ENCODE measurements at regions not wholly inside any gene's neighbourhood (a gene's known extent, or its start where the extent isn't known, plus 50 kb on each side); places are given as distances from the start of the nearest gene placed in this dataset.

GRCh38 chr16:72444696-72445095 lies 272.7 kb upstream of the PMFBP1 start:
- H3K4me1 ChIP-seq (ENCODE audit: control insufficient read depth, insufficient read depth, low read length), result no peaks in the 10 kb centered on the region
- H3K4me3 ChIP-seq (ENCODE audit: insufficient read depth, low read depth, low read length), result no peak overlapping the region
- H3K9me3 ChIP-seq (ENCODE audit: control insufficient read depth, low read length), result no peaks in the 10 kb centered on the region
- no peaks in the 10 kb centered on the region for H3K27me3 ChIP-seq (ENCODE audit: control insufficient read depth, insufficient read depth, low read length, poor library complexity, severe bottlenecking)
- H3K27ac ChIP-seq (ENCODE audit: insufficient read depth, low read depth, low read length, poor library complexity, severe bottlenecking), result no peak overlapping the region
- H3K36me3 ChIP-seq (ENCODE audit: control insufficient read depth, insufficient read depth, low read length), result no peaks in the 10 kb centered on the region
- 73 to 100% methylated on average over 1 of the region's 1 CpG for WGBS, 2 experiments

- H3K27me3 ChIP-seq (ENCODE audit: control insufficient read depth, insufficient read depth, low read length, poor library complexity, severe bottlenecking), result no peaks in the 10 kb centered on the region
- 86 to 94% methylated on average over 1 of the region's 1 CpG for WGBS, 2 experiments
- no peaks in the 10 kb centered on the region for H3K9me3 ChIP-seq (ENCODE audit: control insufficient read depth, low read length)
- H3K36me3 ChIP-seq (ENCODE audit: control insufficient read depth, insufficient read depth, low read length), result no peaks in the 10 kb centered on the region
- H3K4me3 ChIP-seq (ENCODE audit: insufficient read depth, low read depth, low read length), result no peak overlapping the region
- H3K4me1 ChIP-seq (ENCODE audit: control insufficient read depth, insufficient read depth, low read length), result no peaks in the 10 kb centered on the region
- no peak overlapping the region for H3K27ac ChIP-seq (ENCODE audit: insufficient read depth, low read depth, low read length, poor library complexity, severe bottlenecking)
Observed at GRCh38 chr16:72443809-72444208, 271.9 kb upstream of the PMFBP1 start.

GRCh38 chr16:72442385-72443158 lies 270.6 kb upstream of the PMFBP1 start:
- Histone ChIP-seq H3K4me1 (ENCODE audit: control insufficient read depth, insufficient read depth, low read length) (no peaks in the 10 kb centered on the region), H3K27ac (ENCODE audit: insufficient read depth, low read depth, low read length, poor library complexity, severe bottlenecking) (no peak overlapping the region), H3K9me3 (ENCODE audit: control insufficient read depth, low read length) (no peaks in the 10 kb centered on the region), H3K4me3 (ENCODE audit: insufficient read depth, low read depth, low read length) (no peak overlapping the region), H3K27me3 (ENCODE audit: control insufficient read depth, insufficient read depth, low read length, poor library complexity, severe bottlenecking) (no peaks in the 10 kb centered on the region), H3K36me3 (ENCODE audit: control insufficient read depth, insufficient read depth, low read length) (no peaks in the 10 kb centered on the region)
- WGBS, 2 experiments, result 98% methylated on average over 4 to 5 of the region's 5 CpGs

- Histone ChIP-seq H3K27me3 (ENCODE audit: control insufficient read depth, insufficient read depth, low read length, poor library complexity, severe bottlenecking) (no peaks in the 10 kb centered on the region), H3K4me3 (ENCODE audit: insufficient read depth, low read depth, low read length) (no peak overlapping the region), H3K4me1 (ENCODE audit: control insufficient read depth, insufficient read depth, low read length) (no peaks in the 10 kb centered on the region), H3K9me3 (ENCODE audit: control insufficient read depth, low read length) (peaks cover 11% of the 10 kb centered on the region), H3K27ac (ENCODE audit: insufficient read depth, low read depth, low read length, poor library complexity, severe bottlenecking) (no peak overlapping the region), H3K36me3 (ENCODE audit: control insufficient read depth, insufficient read depth, low read length) (no peaks in the 10 kb centered on the region)
Observed at GRCh38 chr16:72437891-72438290, 265.9 kb upstream of the PMFBP1 start.

GRCh38 chr16:72434159-72434558 lies 262.2 kb upstream of the PMFBP1 start:
- Histone ChIP-seq H3K27me3 (ENCODE audit: control insufficient read depth, insufficient read depth, low read length, poor library complexity, severe bottlenecking) (no peaks in the 10 kb centered on the region), H3K4me3 (ENCODE audit: insufficient read depth, low read depth, low read length) (no peak overlapping the region), H3K27ac (ENCODE audit: insufficient read depth, low read depth, low read length, poor library complexity, severe bottlenecking) (no peak overlapping the region), H3K36me3 (ENCODE audit: control insufficient read depth, insufficient read depth, low read length) (no peaks in the 10 kb centered on the region), H3K9me3 (ENCODE audit: control insufficient read depth, low read length) (peaks cover 11% of the 10 kb centered on the region), H3K4me1 (ENCODE audit: control insufficient read depth, insufficient read depth, low read length) (no peaks in the 10 kb centered on the region)
- 92 to 100% methylated on average over 2 of the region's 2 CpGs for whole genome bisulfite sequencing, 2 experiments

- H3K4me1 ChIP-seq (ENCODE audit: control insufficient read depth, insufficient read depth, low read length), result no peaks in the 10 kb centered on the region
- 91 to 95% methylated on average over 1 to 2 of the region's 2 CpGs for WGBS, 2 experiments
- peaks cover 11% of the 10 kb centered on the region for H3K9me3 ChIP-seq (ENCODE audit: control insufficient read depth, low read length)
- H3K27ac ChIP-seq (ENCODE audit: insufficient read depth, low read depth, low read length, poor library complexity, severe bottlenecking), result no peak overlapping the region
- no peaks in the 10 kb centered on the region for H3K27me3 ChIP-seq (ENCODE audit: control insufficient read depth, insufficient read depth, low read length, poor library complexity, severe bottlenecking)
- no peaks in the 10 kb centered on the region for H3K36me3 ChIP-seq (ENCODE audit: control insufficient read depth, insufficient read depth, low read length)
- no peak overlapping the region for H3K4me3 ChIP-seq (ENCODE audit: insufficient read depth, low read depth, low read length)
Observed at GRCh38 chr16:72430121-72430520, 258.2 kb upstream of the PMFBP1 start.

- 93 to 94% methylated on average over 5 of the region's 5 CpGs for WGBS, 2 experiments
Observed at GRCh38 chr16:72429671-72430081, 257.7 kb upstream of the PMFBP1 start.

GRCh38 chr16:72428681-72429376 lies 256.9 kb upstream of the PMFBP1 start:
- Histone ChIP-seq H3K4me3 (ENCODE audit: insufficient read depth, low read depth, low read length) (no peak overlapping the region), H3K27ac (ENCODE audit: insufficient read depth, low read depth, low read length, poor library complexity, severe bottlenecking) (no peak overlapping the region), H3K36me3 (ENCODE audit: control insufficient read depth, insufficient read depth, low read length) (no peaks in the 10 kb centered on the region), H3K27me3 (ENCODE audit: control insufficient read depth, insufficient read depth, low read length, poor library complexity, severe bottlenecking) (no peaks in the 10 kb centered on the region), H3K4me1 (ENCODE audit: control insufficient read depth, insufficient read depth, low read length) (no peaks in the 10 kb centered on the region), H3K9me3 (ENCODE audit: control insufficient read depth, low read length) (peaks cover 3% of the 10 kb centered on the region)
- WGBS, 2 experiments, result 92 to 96% methylated on average over 8 to 9 of the region's 9 CpGs

More at GRCh38 chr16:72429671-72430081, 257.7 kb upstream of the PMFBP1 start:
- Histone ChIP-seq H3K27me3 (ENCODE audit: control insufficient read depth, insufficient read depth, low read length, poor library complexity, severe bottlenecking) (no peaks in the 10 kb centered on the region), H3K9me3 (ENCODE audit: control insufficient read depth, low read length) (peaks cover 7% of the 10 kb centered on the region), H3K36me3 (ENCODE audit: control insufficient read depth, insufficient read depth, low read length) (no peaks in the 10 kb centered on the region), H3K4me3 (ENCODE audit: insufficient read depth, low read depth, low read length) (no peak overlapping the region), H3K27ac (ENCODE audit: insufficient read depth, low read depth, low read length, poor library complexity, severe bottlenecking) (no peak overlapping the region), H3K4me1 (ENCODE audit: control insufficient read depth, insufficient read depth, low read length) (no peaks in the 10 kb centered on the region)

- Histone ChIP-seq H3K4me3 (ENCODE audit: insufficient read depth, low read depth, low read length) (no peak overlapping the region), H3K36me3 (ENCODE audit: control insufficient read depth, insufficient read depth, low read length) (no peaks in the 10 kb centered on the region), H3K27me3 (ENCODE audit: control insufficient read depth, insufficient read depth, low read length, poor library complexity, severe bottlenecking) (no peaks in the 10 kb centered on the region), H3K27ac (ENCODE audit: insufficient read depth, low read depth, low read length, poor library complexity, severe bottlenecking) (no peak overlapping the region), H3K9me3 (ENCODE audit: control insufficient read depth, low read length) (no peaks in the 10 kb centered on the region), H3K4me1 (ENCODE audit: control insufficient read depth, insufficient read depth, low read length) (no peaks in the 10 kb centered on the region)
- 94% methylated on average over 6 to 8 of the region's 8 CpGs for WGBS, 2 experiments
Observed at GRCh38 chr16:72427783-72428331, 255.9 kb upstream of the PMFBP1 start.

- Histone ChIP-seq H3K9me3 (ENCODE audit: control insufficient read depth, low read length) (no peaks in the 10 kb centered on the region), H3K27ac (ENCODE audit: insufficient read depth, low read depth, low read length, poor library complexity, severe bottlenecking) (no peak overlapping the region), H3K27me3 (ENCODE audit: control insufficient read depth, insufficient read depth, low read length, poor library complexity, severe bottlenecking) (no peaks in the 10 kb centered on the region), H3K36me3 (ENCODE audit: control insufficient read depth, insufficient read depth, low read length) (no peaks in the 10 kb centered on the region), H3K4me1 (ENCODE audit: control insufficient read depth, insufficient read depth, low read length) (no peaks in the 10 kb centered on the region), H3K4me3 (ENCODE audit: insufficient read depth, low read depth, low read length) (no peak overlapping the region)
- 95% methylated on average over 17 of the region's 17 CpGs for WGBS, 2 experiments
Observed at GRCh38 chr16:72427051-72427782, 255.3 kb upstream of the PMFBP1 start.
